ENCODE measurements at regions not wholly inside any gene's neighbourhood (a gene's known extent, or its start where the extent isn't known, plus 50 kb on each side); places are given as distances from the start of the nearest gene placed in this dataset.
"Not testable (repeated sequence)": the region's sequence is repeated elsewhere in the genome, so short reads cannot be mapped to it uniquely, and the experiment has no call there.

DNA sequence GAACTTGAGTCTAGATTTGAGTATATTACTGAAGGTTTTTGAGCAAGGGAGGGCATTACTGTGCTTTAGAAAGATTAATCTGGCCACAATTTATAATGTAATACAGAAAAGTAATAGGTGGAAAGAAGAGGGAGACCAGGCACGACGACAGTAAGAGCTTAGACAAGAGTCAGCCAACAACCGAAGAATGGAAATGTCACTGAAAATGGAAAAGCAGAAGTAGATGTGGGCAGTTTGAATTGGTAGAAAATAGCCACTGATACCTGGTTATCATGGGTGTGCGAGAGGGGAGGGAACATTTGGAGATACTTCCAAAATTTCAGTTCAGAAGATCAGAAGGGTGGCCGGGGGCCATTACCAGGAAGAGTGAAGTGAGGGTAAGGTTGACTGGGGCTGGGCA is 339.1 kb downstream of the UTRN start:
- in situ Hi-C loops (cut with HindIII; ENCODE audit: low sequenced_read_pairs) = no loop called here
- DNase-seq (ENCODE audit: low spot score) = no peak

DNA sequence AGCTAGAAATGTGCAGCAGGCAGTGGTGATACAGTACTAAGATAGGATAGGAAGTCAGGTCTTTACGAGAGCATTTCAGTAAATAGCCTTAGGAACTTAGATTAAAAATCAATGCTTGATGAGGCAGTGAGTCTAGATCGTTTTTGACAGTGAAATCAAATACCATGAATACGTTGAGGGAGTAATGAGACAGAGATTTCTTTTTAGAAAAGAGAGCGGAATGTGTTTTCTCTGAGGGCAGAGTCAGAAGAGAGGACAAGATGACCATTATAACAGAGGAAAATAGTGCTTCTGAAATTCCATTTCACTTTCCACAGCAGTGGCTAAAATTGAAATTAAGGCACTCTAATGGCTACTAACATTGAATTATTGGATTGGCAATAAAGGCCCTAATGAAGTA is 339.6 kb downstream of the UTRN start:
- in situ Hi-C loops (cut with HindIII; ENCODE audit: low sequenced_read_pairs) = no loop called here
- DNase-seq (ENCODE audit: low spot score) = no peak

DNA sequence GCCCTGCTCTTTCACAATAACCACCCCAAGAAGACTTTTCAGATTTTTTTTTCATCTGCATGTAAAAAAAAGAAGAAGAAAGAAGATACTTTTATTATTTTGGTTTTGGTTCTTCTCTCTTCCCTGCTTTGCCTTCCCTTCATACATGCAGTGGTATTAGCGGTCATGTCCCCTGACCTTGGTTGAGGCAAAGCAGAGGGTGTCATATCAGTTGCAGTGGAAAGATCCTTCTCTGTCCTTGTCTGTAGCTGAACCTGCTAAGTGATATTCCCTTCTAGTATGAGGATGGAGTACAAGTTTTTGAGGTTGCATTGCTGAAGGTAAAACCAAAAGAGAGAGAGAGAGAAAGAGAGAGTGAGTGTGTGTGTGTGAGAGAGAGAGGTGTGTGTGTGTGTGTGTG is 345.7 kb downstream of the UTRN start:
- DNase-seq (ENCODE audit: low spot score) = no peak
- in situ Hi-C loops (cut with HindIII; ENCODE audit: low sequenced_read_pairs) = no loop called here

DNA sequence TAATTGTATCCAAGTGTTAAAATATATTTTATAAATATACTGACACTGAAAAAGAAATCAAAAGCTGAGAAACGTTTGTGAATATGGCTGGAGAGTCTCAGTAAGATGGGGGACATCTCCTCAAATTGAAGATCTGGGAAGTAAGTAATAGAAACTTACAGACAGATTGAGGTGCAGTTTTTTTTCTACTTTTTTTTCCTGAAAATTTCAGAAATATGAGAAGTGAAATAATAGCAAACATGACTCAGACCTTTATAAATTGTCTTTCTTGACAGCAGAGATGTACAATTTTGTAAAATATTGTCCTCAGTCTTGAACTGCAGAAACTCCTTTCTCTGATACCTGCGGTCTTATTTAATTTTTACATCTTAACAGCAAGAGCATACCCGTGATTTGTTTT is 347.1 kb downstream of the UTRN start:
- in situ Hi-C loops (cut with HindIII; ENCODE audit: low sequenced_read_pairs) = no loop called here
- DNase-seq (ENCODE audit: low spot score) = no peak

DNA sequence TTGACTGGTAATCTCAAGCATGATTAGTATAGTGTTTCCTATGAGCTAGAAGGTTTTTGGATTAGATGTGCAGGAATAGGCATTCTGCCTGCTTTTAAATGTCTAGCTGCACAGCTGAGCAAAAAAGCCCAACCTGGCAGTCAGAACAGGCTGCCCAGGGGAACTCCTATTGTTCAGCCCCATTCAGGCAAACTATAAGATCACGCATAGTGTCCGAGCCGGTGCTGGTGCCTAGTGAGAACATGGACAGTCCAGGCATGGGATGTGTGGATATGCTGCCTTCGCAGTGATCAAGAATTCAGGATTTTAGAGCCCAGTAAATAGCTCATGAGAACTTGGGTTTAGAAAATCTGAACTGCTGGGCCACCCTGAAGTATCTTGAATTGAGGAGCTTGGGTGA is 348.8 kb downstream of the UTRN start:
- in situ Hi-C loops (cut with HindIII; ENCODE audit: low sequenced_read_pairs) = no loop called here
- DNase-seq (ENCODE audit: low spot score) = no peak

DNA sequence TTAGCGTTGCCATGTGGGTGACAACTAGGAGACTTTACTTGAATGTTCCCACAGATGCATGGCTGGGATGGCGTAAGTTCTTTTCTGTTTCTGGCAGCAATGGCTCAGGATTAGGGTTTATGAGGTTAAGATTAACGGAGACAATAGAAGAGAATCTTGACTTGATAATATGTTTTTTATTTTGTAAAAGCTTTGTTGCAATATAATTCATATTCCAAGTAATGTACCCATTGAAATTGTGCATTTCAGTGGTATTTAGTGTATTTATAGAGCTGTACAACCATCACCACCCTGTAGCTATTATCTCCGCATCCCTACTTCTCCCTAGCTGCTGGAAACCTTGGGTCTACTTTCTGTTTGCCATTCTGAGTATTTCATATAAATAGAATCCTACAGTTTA is 349.2 kb downstream of the UTRN start:
- in situ Hi-C loops (cut with HindIII; ENCODE audit: low sequenced_read_pairs) = no loop called here
- no peak for DNase-seq (ENCODE audit: low spot score)

DNA sequence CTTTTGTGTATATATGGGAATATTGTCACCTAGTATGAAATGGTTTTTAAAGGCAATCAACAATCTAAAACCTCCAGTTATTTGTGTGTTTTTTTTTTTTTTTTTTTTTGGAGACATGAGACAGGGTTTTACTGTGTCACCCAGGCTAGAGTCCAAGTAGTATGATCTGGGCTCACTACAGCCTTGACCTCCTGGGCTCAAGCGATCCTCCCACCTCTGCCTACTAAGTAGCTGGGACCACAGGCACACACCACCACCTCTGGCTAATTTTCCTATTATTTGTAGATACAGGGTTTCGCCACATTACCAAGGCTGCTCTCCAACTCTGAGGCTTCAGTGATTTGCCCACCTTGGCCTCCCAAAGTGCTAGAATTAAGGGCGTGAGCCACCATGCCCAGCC is 349.9 kb downstream of the UTRN start:
- in situ Hi-C loops (cut with HindIII; ENCODE audit: low sequenced_read_pairs) = no loop called here
- no peak for DNase-seq (ENCODE audit: low spot score)

DNA sequence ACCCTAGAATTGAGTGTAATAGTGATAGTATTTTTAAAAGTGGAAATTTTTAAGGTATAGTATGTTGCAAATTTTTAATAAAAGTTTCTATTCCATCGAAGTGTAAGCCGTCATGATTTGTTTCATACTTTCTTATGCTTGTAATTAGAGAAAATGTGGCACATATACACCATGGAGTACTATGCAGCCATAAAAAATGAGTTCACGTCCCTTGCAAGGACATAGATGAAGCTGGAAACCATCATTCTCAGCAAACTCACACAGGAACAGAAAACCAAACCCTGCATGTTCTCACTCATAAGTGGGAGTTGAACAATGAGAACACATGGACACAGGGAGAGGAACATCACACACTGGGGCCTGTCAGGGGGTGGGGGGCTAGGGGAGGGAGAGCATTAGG is 350.9 kb downstream of the UTRN start:
- in situ Hi-C loops (cut with HindIII; ENCODE audit: low sequenced_read_pairs); DNase-seq (ENCODE audit: low spot score): not testable (repeated sequence)

DNA sequence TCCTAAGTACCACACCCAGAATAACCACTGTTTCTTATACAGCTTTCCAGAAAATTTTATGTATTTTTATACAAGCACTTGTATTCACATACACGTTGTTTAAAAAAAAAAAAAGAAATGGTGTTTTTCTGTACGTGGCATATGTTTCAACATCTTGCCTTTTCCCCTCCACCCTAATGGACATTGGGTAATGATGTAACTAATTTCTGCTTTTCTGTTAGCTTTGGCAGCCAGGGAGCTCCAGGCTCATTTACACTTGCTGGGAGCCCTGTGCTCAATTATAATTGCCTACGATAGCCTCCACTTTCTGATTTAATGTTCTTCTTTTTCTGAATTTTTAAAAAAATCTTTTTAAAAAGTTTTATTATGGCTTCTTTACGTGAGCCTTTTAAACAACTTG is 352.4 kb downstream of the UTRN start:
- in situ Hi-C loops (cut with HindIII; ENCODE audit: low sequenced_read_pairs) = no loop called here
- DNase-seq (ENCODE audit: low spot score) = no peak

DNA sequence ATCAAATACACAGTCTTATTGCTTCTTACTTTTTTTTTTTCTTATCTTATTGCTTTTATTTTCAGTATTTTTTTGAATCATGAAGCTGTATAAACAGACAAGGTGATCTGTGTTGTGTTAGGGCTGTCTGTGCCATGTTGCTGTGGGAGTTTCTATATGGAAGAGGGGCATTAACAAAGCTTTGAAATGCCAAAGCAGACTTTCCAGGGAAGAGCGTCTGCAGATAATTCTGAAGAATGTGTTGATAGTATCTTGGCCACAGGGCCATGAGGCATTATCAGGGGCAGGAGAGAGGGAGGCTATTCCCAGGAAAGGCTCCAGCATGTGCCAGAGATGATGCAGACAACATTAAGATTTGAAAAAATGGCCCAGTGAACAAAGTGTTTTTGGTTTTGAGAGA is 354.5 kb downstream of the UTRN start:
- no peak for DNase-seq (ENCODE audit: low spot score)
- in situ Hi-C loops (cut with HindIII; ENCODE audit: low sequenced_read_pairs) = no loop called here

DNA sequence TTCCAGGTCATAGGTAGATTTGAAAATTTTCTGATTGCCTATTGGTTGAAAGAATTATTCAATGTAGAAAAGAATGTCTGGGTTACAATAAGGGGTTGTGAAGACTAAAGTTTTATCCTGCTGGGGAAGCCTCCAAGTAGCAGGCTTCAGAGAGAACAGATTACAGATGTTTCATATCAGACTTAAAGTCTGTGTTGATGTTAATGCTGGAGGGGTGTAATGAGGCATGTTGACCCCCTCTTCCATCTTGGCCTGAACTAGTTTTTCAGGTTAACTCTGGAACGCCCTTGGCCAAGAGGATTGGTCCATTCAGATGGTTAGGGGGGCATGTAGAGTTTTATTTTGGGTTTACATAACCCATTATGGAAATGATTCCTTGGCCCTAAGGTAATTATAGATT is 356.2 kb downstream of the UTRN start:
- in situ Hi-C loops (cut with HindIII; ENCODE audit: low sequenced_read_pairs) = no loop called here

DNA sequence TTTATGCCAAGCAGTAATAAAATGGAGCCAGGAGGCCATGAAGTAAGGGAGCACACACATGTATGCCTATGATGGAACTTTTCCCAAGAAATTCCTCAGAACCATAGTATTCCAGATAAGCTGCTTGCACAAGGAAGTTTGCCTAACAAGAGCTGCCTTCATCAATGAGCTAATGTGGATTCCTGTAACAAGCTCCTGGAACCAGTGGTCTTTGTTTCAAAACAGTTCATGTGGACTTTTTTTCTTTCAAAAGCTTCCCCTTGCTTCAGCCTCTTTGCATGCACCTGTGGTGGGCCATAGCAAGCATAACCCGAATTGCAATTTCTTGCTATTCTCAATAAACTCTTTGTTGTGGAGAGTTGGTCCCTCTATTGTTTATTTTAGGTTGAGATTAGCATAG is 359.6 kb downstream of the UTRN start:
- DNase-seq (ENCODE audit: low spot score) = no peak
- in situ Hi-C loops (cut with HindIII; ENCODE audit: low sequenced_read_pairs) = no loop called here

More for the DNA sequence above, 356.2 kb downstream of the UTRN start:
- DNase-seq (ENCODE audit: low spot score) = no peak

DNA sequence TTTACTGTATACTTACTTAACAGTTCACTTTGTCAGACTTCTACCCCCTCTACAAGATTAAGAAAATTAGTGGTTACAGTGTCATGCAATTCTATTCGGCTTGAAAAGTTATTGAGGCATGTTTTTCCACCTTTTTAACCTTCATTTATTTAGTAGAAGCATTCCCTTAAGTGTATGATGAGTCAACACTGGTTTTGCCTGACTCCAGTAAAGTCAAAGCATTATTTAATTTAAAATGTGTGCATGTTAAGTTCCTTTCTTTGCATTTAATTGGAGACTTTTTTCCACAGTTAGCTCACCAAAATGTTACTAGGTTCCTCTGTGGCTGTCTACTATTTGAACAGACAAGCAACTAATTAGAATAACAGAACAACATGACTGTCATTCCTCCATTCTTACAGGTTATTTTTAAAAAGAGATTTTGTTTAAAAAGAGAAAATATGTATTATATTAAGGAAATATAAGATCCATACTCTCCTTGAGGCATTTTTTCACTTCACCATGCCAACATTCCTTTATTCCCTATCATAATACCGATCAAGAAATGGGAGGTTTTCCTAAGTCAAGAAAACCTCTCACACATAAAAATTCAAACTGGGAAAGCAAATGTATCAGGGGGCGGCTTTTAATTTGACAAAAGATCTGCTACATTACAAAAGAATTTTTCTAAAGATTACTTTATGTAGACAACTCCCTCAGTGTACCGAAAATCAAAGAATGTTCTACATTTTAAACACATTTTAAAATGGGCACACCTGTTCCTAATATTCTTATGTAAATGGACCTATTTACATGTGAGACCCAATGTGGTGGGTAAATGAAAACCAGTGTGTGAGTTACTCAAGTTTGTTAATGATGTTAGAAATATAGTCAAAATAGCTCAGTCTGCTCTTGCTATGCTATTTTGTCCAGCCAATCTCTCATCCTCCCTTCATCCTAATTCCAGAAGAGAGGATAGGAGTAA is 361.2 kb downstream of the UTRN start:
- no peak for DNase-seq (ENCODE audit: low spot score)
- in situ Hi-C loops (cut with HindIII; ENCODE audit: low sequenced_read_pairs) = no loop called here

DNA sequence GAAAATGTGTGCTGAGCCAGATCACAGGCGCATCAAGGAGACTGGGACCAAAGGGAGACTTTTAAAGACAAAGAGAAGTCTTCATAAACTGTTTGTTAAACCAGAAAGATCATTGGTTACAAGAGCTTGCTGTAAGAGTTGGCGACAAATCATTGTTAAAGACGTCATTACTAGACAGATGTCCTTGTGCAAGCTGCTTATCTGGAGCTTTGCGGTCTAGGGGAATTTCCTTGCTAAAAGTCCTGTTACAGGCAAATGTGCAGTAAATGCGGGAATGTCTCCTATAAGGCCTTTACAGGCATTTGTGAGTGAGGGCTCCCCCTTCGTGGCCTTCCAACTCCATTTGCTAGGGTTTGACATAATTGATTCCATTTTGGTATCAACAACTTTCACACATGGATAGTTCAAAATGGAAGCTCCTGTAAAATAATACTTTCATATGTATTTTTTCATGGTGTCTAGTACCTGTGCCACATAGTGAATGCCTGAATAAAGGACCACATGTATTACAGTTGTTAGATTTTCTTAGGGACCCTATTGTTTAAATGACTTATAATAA is 362.4 kb downstream of the UTRN start:
- DNase-seq (ENCODE audit: low spot score) = no peak
- in situ Hi-C loops (cut with HindIII; ENCODE audit: low sequenced_read_pairs) = no loop called here

DNA sequence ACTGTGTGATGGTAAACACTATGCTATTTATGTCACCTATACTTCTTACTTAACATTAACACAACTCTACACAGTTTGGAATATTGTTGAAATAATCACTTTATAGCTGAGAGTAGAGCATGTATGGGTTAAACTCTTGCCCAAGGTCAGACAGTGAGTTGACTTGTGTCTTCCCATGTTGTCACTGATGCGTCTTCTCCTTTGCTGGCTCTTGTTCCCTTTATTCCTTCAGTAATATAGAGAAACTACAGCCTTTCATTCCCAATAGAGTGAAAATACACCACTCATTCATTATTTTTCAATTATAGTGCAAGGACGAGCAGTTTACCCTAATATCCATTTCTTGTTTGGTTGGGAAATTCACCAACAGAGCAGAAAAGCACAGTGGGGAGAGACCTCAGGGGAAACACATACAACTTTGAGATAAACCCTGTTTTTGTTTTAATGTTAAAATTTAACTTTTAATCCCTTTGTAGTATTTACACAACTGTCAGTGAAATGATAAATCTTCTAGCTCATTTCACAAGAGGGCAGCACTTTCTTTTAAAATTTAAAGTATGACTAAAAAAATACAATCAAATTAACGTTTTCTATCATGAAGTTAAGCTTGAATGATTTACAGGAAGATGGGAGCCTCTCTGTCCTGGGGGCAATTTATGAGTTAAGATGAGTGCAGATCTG is 363.0 kb downstream of the UTRN start:
- in situ Hi-C loops (cut with HindIII; ENCODE audit: low sequenced_read_pairs) = no loop called here
- no peak for DNase-seq (ENCODE audit: low spot score)

DNA sequence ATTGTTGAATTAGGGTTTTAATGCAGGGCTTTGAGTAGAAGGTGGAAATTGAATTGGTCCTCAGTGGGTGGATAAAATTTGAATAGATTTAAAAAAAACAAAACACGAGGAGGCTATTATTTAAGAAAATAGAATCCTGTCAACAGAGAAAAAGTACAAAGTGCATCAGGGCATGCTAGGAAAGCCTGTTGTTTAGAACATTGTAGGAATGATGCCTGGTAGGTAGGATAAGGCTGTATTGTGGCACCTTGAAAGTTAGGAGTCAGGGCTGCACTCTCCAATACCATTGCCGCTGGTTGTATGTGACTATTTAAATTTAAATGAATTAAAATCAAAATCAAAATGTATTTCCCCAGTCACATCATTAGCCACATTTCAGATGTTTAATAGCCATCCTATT is 363.9 kb downstream of the UTRN start:
- in situ Hi-C loops (cut with HindIII; ENCODE audit: low sequenced_read_pairs) = no loop called here

DNA sequence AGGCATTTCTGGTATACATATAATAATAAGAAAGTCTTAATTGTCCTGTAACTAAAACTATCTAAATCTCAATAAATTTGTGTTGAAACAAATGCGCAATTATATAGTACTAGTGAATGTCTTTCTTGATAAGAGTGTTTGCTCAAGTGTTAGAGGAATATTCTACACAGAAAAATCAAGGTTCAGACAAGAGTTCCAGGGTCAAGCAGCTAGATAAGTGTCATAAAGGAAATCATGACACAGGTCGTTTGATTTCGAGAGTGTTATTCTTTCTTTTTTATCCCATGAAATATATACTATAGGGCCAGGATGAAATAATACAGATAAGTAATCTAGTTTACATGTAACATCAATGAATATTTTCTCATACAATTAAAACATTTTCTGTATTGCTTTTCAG is 366.1 kb downstream of the UTRN start:
- in situ Hi-C loops (cut with HindIII; ENCODE audit: low sequenced_read_pairs) = no loop called here

More for the DNA sequence above, 363.9 kb downstream of the UTRN start:
- no peak for DNase-seq (ENCODE audit: low spot score)

DNA sequence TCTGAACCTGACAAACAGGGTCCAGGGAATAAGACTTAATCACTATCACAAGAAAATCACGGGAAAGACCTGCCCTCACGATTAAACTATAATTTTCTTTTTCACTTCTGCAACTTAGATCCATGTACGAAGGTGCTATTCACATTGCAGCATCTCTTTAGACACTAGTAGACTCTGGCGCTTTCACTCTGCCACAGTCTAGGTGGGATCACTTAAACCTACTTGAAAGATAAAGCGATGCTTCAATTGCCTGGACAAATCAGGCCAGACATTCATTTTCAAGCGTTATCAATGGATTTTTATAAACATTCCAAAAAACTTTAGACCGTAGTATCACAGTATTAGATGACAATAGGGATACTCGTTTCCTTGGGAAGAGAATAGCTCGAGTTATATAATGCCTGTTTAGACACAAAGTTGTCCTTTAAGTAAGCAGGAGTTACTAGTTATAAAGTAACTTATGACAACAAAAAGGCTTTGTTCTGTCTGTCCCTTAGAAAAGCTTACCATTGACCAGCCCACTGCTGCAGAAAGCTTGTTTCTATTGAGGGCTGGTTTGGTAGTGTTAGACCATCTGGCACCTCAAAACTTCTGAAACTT is 367.3 kb downstream of the UTRN start:
- DNase-seq (ENCODE audit: low spot score) = no peak
- in situ Hi-C loops (cut with HindIII; ENCODE audit: low sequenced_read_pairs) = no loop called here

More for the DNA sequence above, 366.1 kb downstream of the UTRN start:
- DNase-seq (ENCODE audit: low spot score) = no peak

DNA sequence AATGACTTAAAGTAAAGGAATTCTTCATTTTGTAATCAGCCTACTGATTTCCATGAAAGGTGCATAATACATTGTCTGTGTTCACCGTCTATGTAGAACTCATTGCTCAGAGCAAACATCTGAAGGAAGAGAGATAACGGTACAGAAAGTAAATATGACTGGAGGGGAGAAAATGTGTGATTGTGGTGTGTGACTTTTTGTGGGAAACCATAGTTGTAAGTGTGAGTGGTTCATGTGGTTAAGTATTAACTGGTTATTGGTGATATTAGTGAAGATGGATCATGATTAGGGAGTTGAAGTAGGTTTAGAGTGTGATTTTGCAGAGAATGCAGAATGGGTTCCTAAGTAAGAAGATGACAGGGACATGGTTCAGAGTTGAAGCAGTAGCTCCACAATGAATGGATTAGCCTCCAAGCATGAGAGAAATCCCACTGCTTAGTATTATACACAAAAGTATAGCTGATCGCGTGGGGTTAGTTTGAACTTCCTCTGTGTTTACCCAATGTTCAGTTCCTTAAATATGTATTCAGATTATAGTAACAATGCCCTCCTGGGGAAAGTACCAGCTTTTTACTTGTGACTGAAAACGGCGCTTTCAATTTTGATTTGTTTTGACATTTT is 368.9 kb downstream of the UTRN start:
- in situ Hi-C loops (cut with HindIII; ENCODE audit: low sequenced_read_pairs) = no loop called here

DNA sequence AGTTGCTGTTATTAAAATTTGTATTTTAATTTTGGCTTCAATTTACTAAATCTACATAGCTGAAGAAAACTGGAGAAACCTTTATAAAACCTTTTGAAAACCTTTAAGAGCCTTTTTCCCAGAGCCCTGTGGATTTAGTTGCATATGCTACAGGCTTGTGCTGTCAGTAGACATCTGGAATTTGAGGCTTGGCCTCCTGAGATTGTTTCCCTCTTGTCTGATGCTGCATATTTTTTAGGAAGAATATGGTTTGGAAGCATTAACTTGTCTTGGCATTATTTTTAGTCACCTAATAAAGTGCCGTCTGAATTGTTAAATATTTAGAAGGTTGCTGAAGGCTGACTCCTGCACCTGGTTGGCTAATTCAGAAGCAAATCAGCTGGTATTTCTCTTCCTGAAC is 369.4 kb downstream of the UTRN start:
- DNase-seq (ENCODE audit: low spot score) = no peak
- in situ Hi-C loops (cut with HindIII; ENCODE audit: low sequenced_read_pairs) = no loop called here

More for the DNA sequence above, 368.9 kb downstream of the UTRN start:
- DNase-seq (ENCODE audit: low spot score) = no peak
